GM12878 (cell line): ENCODE measurements at regions not wholly inside any gene's neighbourhood (a gene's known extent, or its start where the extent isn't known, plus 50 kb on each side); places are given as distances from the start of the nearest gene placed in this dataset.
A peak's percentile ranks its signal among the peaks of the same experiment; 100 is the strongest.

Experiments used
- ATAC-seq: fragments of 200-7000 bp; cut with Tn5 transposase; 3 replicates; pipeline ENCODE4 v1.9.1; 2020; ENCODE audit warnings: mild to moderate bottlenecking, moderate library complexity
- BruUV-seq: library from RNA; stranded (reverse); fragments of 400-500 nt; replicated peaks from 2 replicates; lab custom pipeline; 2021; lab: Mats Ljungman, UMichigan
- CTCF ChIA-PET: fragments of 300-600 bp; sonication (Branson Sonifier 250); formaldehyde crosslinking; extraction: SDS; loops from one replicate; lab custom pipeline; 2021; ENCODE audit warnings: inconsistent platforms; lab: Yijun Ruan, JAX
- POLR2A ChIA-PET: fragments of 350-600 bp; formaldehyde crosslinking; extraction: SDS; loops from one replicate; lab custom pipeline; 2021; ENCODE audit warnings: inconsistent platforms; lab: Charles Lee
- RAD21 ChIA-PET: fragments of 300-600 bp; sonication (Branson Sonifier 250); formaldehyde crosslinking; loops from one replicate; lab custom pipeline; 2023; ENCODE audit warnings: antibody characterized with exemption; ENCODE audit not compliant: unreplicated experiment; lab: Charles Lee
- SMC1A ChIA-PET: fragments of 300-600 bp; sonication (Branson Sonifier 250); formaldehyde crosslinking; loops from one replicate; lab custom pipeline; 2023; ENCODE audit not compliant: unreplicated experiment, uncharacterized antibody; lab: Charles Lee
- DNase-seq: peaks from one replicate; pipeline ENCODE4 v3.0.0-alpha.2; 2011; ENCODE audit warnings: low read depth, low spot score
- FAIRE-seq: peaks from 3 replicates; lab custom pipeline; 2011; peaks lifted over from hg19 to GRCh38; lab: Jason Lieb, UNC
- H2AFZ ChIP-seq: 2 replicates; pipeline ENCODE4 v1.6.0; 2011; ENCODE audit warnings: low read depth, low read length, control low read depth; ENCODE audit not compliant: control insufficient read depth
- H3K27ac ChIP-seq: 2 replicates; pipeline ENCODE4 v1.5.1; 2011; ENCODE audit warnings: control low read depth; ENCODE audit not compliant: control insufficient read depth, insufficient read depth
- H3K27me3 ChIP-seq, 2 experiments: replicated peaks in 1 of 2; 2 replicates each; pipeline versions ENCODE4 v1.6.0 to v1.6.1; 2011; ENCODE audit warnings: low read length in 1 of 2; ENCODE audit not compliant: control insufficient read depth in 2 of 2, insufficient read depth in 2 of 2
- H3K36me3 ChIP-seq, 2 experiments: 2 replicates each; pipeline ENCODE4 v1.5.1; 2011; ENCODE audit warnings: low read length in 1 of 2; ENCODE audit not compliant: control insufficient read depth in 2 of 2, insufficient read depth in 2 of 2
- H3K4me1 ChIP-seq: 2 replicates; pipeline ENCODE4 v1.6.1; 2011; ENCODE audit warnings: mild to moderate bottlenecking, low read length, moderate library complexity, mixed read lengths; ENCODE audit not compliant: control insufficient read depth, insufficient read depth
- H3K4me2 ChIP-seq: 2 replicates; pipeline ENCODE4 v1.6.0; 2011; ENCODE audit warnings: control low read depth; ENCODE audit not compliant: control insufficient read depth, insufficient read depth
- H3K4me3 ChIP-seq: fragments of 200-600 bp; sonication (generic); 2 replicates; pipeline ENCODE4 v1.5.1; 2016
- H3K79me2 ChIP-seq: 2 replicates; pipeline ENCODE4 v1.6.0; 2011; ENCODE audit warnings: low read length; ENCODE audit not compliant: control insufficient read depth, insufficient read depth
- H3K9ac ChIP-seq: 2 replicates; pipeline ENCODE4 v1.8.0; 2011; ENCODE audit warnings: low read length, control low read depth, mixed read lengths; ENCODE audit not compliant: control insufficient read depth, insufficient read depth
- H3K9me3 ChIP-seq: replicated peaks from 3 replicates; pipeline ENCODE4 v1.5.1; 2011; ENCODE audit warnings: mild to moderate bottlenecking, low read length; ENCODE audit not compliant: control insufficient read depth, insufficient read depth
- H4K20me1 ChIP-seq: 2 replicates; pipeline ENCODE4 v1.6.0; 2011; ENCODE audit not compliant: control insufficient read depth, insufficient read depth
- BMI1 ChIP-seq: fragments of 450-650 bp; IDR thresholded peaks from 2 replicates; pipeline ENCODE4 v1.6.1; 2016; ENCODE audit warnings: mild to moderate bottlenecking, moderate library complexity, borderline replicate concordance
- DPF2 ChIP-seq: fragments of 450-650 bp; IDR thresholded peaks from 2 replicates; pipeline ENCODE4 v1.6.1; 2017; ENCODE audit warnings: mild to moderate bottlenecking
- GATAD2B ChIP-seq: fragments of 450-650 bp; conservative IDR thresholded peaks from 2 replicates; pipeline ENCODE4 v1.6.1; 2017; ENCODE audit warnings: low read depth, mild to moderate bottlenecking, moderate library complexity
- JUND ChIP-seq: IDR thresholded peaks from 2 replicates; pipeline ENCODE4 v1.6.1; 2012; ENCODE audit warnings: low read depth, mild to moderate bottlenecking, low read length, improper control_type of control experiment, moderate library complexity
- MEF2B ChIP-seq: fragments of 450-650 bp; IDR thresholded peaks from 2 replicates; pipeline ENCODE4 v1.6.1; 2018; ENCODE audit warnings: mild to moderate bottlenecking, moderate library complexity; ENCODE audit not compliant: partially characterized antibody, poor library complexity, severe bottlenecking
- NFXL1 ChIP-seq: fragments of 450-650 bp; IDR thresholded peaks from 2 replicates; pipeline ENCODE4 v1.6.1; 2017; ENCODE audit warnings: antibody characterized with exemption, mild to moderate bottlenecking, borderline replicate concordance
- TCF12 ChIP-seq: IDR thresholded peaks from 2 replicates; pipeline ENCODE4 v1.6.1; 2011; ENCODE audit warnings: low read depth, mild to moderate bottlenecking, low read length
- ZNF622 ChIP-seq: fragments of 450-650 bp; IDR thresholded peaks from 2 replicates; pipeline ENCODE4 v1.6.1; 2017; ENCODE audit warnings: mild to moderate bottlenecking, inconsistent platforms
- WGBS: methylation state at CpG from one replicate; pipeline ENCODE4 v1.1.6; 2016; ENCODE audit warnings: low lambda C conversion rate; ENCODE audit not compliant: insufficient replicate concordance, insufficient coverage; ENCODE audit errors: missing lambda C conversion rate; 5-methylcytosine and 5-hydroxymethylcytosine counted together
- in situ Hi-C: fragments of 300-500 bp; cut with MboI; formaldehyde crosslinking; loops from 9 replicates; pipeline ENCODE4 v1.14.3; 2018; ENCODE audit warnings: mixed read lengths
- intact Hi-C: fragments of 100-400 bp; cut with micrococcal nuclease; formaldehyde crosslinking; loops from one replicate; pipeline ENCODE4 v1.14.2; 2022; ENCODE audit not compliant: unreplicated experiment
- TF ChIP-seq, protein P1 (sequence below): fragments of 450-650 bp; IDR thresholded peaks from 2 replicates; pipeline ENCODE4 v1.6.1; 2016; ENCODE audit warnings: mild to moderate bottlenecking, moderate library complexity, borderline replicate concordance

DNA sequence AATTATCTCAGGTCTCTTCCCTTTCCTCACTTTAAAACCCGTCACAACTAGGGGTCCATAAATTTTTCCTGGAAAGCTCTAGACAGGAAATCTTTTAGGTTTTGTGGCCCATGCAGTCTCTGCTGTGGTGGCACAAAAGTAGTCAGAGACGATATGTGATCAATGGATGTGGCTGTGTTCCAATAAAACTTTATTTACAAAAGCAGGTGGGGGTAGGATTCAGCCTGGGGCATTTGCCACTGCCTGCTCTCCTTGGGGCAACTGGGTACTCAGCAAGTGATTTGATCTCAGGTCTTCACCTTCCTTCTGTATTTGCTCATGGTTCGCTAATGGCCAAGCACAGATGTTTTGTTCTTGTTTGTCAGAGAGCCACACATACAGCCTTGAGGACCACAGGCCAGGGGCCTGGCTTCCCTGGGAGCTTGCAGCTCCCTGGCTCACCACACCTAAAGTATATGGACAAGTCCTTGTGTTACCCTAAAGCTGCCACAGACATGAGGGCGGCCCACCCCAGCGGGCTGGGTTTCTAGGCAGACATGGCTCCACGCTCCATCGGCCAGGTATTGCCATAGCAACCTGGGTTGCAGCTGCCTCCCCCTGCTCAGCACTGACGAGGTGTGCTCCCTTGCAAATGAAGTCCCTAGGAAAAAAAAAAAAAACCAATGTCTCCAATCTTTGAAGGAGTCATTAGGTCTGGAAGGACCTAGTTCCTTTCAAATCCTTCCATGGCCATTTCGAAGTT is 89.7 kb upstream of the YWHAQ start:
- WGBS, result 50% methylated on average over 9 of the region's 9 CpGs
- TF ChIP-seq MEF2B (peak; percentile 45), NFXL1 (no peak), ZNF622 (no peak), GATAD2B (no peak), TCF12 (no peak), BMI1 (peak; percentile 19; the same call in 1 of the 2 replicates), DPF2 (no peak), JUND (no peak)
- TF ChIP-seq, protein P1, sequence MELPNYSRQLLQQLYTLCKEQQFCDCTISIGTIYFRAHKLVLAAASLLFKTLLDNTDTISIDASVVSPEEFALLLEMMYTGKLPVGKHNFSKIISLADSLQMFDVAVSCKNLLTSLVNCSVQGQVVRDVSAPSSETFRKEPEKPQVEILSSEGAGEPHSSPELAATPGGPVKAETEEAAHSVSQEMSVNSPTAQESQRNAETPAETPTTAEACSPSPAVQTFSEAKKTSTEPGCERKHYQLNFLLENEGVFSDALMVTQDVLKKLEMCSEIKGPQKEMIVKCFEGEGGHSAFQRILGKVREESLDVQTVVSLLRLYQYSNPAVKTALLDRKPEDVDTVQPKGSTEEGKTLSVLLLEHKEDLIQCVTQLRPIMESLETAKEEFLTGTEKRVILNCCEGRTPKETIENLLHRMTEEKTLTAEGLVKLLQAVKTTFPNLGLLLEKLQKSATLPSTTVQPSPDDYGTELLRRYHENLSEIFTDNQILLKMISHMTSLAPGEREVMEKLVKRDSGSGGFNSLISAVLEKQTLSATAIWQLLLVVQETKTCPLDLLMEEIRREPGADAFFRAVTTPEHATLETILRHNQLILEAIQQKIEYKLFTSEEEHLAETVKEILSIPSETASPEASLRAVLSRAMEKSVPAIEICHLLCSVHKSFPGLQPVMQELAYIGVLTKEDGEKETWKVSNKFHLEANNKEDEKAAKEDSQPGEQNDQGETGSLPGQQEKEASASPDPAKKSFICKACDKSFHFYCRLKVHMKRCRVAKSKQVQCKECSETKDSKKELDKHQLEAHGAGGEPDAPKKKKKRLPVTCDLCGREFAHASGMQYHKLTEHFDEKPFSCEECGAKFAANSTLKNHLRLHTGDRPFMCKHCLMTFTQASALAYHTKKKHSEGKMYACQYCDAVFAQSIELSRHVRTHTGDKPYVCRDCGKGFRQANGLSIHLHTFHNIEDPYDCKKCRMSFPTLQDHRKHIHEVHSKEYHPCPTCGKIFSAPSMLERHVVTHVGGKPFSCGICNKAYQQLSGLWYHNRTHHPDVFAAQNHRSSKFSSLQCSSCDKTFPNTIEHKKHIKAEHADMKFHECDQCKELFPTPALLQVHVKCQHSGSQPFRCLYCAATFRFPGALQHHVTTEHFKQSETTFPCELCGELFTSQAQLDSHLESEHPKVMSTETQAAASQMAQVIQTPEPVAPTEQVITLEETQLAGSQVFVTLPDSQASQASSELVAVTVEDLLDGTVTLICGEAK, result peak; percentile 84
- Histone ChIP-seq H3K79me2 (no peaks in the 10 kb centered on the region), H2AFZ (no peak overlapping the region), H3K4me1 (no peaks in the 10 kb centered on the region; the same call in 1 of the 2 replicates), H3K9ac (no peak overlapping the region), H3K27me3 (no peaks in the 10 kb centered on the region), H3K4me2 (no peak overlapping the region), H3K36me3 (no peaks in the 10 kb centered on the region), H3K27ac (no peak overlapping the region), H3K9me3 (no peaks in the 10 kb centered on the region), H3K4me3 (no peak overlapping the region), H4K20me1 (no peaks in the 10 kb centered on the region)
- in situ Hi-C loops, result no loop called here
- ATAC-seq, result peak; percentile 54
- no peak for DNase-seq
- no TSS peak for BruUV-seq
- FAIRE-seq, result no peak
- intact Hi-C loops, result no loop called here
- POLR2A ChIA-PET, result interaction anchor here (0.6 kb wide), 1 partner anchor 1015 kb away, joined by 3 read pairs; no protein-coding TSS in a partner anchor
- SMC1A ChIA-PET, result interaction anchor here (0.6 kb wide), 1 partner anchor 9 kb away, joined by 3 read pairs; no protein-coding TSS in a partner anchor
- CTCF ChIA-PET, result no interaction called here
- RAD21 ChIA-PET, result no interaction called here
